Coronary artery (tissue), 2 donors: ENCODE measurements at regions not wholly inside any gene's neighbourhood (a gene's known extent, or its start where the extent isn't known, plus 50 kb on each side); places are given as distances from the start of the nearest gene placed in this dataset.

Experiments
- DNase-seq: peaks from one replicate; pipeline ENCODE4 v3.0.0-alpha.2; 2017; ENCODE audit warnings: low spot score
- H3K27ac ChIP-seq, 2 donors: fragments of 200-600 bp; sonication (generic); one replicate each; pipeline ENCODE4 v1.5.1; 2016 to 2019
- H3K4me3 ChIP-seq: fragments of 200-600 bp; sonication (generic); 2 replicates; pipeline ENCODE4 v1.5.1; 2016; ENCODE audit warnings: mild to moderate bottlenecking, moderate library complexity
- TF ChIP-seq, protein P1 (sequence below): fragments of 200-600 bp; sonication (generic); IDR thresholded peaks from one replicate; pipeline ENCODE4 v1.5.1; 2019; ENCODE audit warnings: antibody characterized with exemption

DNA sequence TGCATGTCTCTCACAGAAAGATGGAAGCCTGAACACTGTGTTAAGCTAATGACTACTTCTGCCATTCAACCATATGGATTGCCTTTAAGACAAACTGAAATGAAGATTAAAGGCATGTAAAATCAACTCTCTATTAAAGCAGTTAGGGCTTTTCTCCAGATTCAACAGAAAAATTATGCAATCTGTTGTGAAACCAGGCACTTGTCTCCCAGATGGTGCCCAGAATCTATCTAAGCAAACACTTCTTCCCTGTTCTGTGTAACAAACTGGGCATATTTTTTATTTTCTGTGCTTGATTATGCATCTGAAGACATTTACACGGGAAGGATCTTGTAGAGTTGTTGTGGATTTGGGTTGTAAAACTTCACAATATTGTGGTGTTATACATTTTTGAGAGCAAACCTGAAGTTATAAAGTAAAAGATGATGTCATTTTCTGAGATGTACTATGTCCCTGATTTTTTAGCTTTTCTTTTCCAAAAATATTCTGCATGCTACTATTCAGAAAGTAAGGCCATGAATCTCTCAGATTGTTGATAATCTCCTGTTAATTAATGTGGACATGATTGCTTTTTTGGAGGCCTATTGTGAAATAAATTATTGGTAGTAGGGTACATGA lies 1550.3 kb downstream of the CDH8 start:
- Histone ChIP-seq H3K4me3 (no peak overlapping the region), H3K27ac (no peak overlapping the region)
- DNase-seq: no peak
- TF ChIP-seq, protein P1, sequence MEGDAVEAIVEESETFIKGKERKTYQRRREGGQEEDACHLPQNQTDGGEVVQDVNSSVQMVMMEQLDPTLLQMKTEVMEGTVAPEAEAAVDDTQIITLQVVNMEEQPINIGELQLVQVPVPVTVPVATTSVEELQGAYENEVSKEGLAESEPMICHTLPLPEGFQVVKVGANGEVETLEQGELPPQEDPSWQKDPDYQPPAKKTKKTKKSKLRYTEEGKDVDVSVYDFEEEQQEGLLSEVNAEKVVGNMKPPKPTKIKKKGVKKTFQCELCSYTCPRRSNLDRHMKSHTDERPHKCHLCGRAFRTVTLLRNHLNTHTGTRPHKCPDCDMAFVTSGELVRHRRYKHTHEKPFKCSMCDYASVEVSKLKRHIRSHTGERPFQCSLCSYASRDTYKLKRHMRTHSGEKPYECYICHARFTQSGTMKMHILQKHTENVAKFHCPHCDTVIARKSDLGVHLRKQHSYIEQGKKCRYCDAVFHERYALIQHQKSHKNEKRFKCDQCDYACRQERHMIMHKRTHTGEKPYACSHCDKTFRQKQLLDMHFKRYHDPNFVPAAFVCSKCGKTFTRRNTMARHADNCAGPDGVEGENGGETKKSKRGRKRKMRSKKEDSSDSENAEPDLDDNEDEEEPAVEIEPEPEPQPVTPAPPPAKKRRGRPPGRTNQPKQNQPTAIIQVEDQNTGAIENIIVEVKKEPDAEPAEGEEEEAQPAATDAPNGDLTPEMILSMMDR: no peak

DNA sequence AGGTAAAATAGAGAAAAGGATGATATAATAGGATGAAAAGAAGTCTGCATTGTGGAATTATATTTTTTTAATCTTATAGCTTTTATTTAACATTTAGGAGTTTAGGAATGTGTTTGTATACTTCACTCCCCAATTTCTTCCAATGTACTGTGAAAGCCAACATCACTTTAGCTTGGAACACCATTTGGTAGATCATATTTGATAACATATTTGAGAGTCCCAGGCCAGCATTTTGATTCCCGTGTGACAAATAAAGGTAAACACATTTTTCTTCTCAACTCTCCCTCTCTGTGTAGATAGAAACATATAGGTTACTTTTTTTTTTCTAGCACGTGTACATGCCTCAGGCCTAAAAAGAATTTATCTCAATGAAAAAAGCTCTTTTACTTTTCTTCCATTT lies 1551.3 kb downstream of the CDH8 start:
- Histone ChIP-seq H3K27ac (no peak overlapping the region), H3K4me3 (no peak overlapping the region)
- TF ChIP-seq, protein P1: no peak
- no peak for DNase-seq

DNA sequence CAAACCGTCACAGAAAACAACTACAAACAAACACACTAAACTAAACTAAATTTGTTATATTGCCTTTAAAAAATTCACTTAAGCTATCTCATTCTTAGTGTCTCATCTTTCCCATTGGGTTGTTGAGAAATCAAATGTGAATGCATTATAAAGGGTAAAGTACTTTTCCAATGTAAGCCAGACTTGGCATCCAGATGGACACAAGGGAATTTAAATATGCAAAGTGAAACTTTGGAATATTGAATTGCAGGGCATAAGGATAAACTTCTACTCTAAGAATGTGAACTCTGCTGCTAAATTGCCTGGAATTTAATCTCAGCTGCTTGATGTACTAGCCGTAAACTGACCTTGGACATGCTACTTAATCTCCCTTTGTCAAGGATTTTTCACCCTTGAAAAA lies 1554.6 kb downstream of the CDH8 start:
- no peak overlapping the region for H3K27ac ChIP-seq
- H3K4me3 ChIP-seq: no peak overlapping the region
- no peak for DNase-seq
- TF ChIP-seq, protein P1: no peak

DNA sequence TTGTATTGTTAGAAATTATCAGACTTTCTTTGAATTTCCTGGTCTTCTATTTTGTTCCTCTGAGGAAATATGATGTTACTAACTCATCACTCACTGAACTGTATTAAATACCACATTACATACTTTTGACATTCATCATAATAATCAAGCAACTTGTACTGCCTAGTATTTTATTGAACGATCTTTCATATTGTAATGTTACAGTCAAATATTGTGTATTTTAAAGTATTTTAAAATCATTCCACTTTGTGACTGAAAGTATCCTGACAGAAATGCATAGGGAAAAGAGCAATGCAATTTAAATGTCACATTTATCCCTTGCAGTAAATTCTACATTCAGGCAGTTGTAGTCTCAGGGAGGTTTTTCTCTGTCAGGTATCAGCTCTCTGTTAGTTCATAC lies 1557.4 kb downstream of the CDH8 start:
- no peak overlapping the region for H3K4me3 ChIP-seq
- no peak for DNase-seq
- TF ChIP-seq, protein P1: no peak
- H3K27ac ChIP-seq: no peak overlapping the region

DNA sequence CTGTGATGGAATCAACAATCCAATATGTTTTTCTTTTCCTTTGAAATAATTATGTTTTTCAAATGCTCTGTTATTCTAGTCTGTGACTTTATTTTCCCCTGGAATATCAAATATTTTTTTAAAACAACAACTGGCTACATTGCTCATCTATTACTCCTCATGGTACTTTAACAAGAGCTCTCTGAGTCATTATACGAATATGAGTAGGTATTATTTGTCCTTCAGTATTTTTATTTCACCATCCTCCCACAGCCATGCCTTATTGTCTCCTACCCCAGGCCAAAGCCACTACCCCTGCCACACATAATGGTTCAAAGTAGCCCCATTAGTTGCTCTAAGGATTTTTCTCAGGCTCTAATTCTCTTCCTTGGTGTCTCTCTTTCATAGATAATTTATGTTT lies 1572.3 kb downstream of the CDH8 start:
- Histone ChIP-seq H3K4me3 (no peak overlapping the region), H3K27ac (no peak overlapping the region)
- DNase-seq: no peak
- TF ChIP-seq, protein P1: no peak

DNA sequence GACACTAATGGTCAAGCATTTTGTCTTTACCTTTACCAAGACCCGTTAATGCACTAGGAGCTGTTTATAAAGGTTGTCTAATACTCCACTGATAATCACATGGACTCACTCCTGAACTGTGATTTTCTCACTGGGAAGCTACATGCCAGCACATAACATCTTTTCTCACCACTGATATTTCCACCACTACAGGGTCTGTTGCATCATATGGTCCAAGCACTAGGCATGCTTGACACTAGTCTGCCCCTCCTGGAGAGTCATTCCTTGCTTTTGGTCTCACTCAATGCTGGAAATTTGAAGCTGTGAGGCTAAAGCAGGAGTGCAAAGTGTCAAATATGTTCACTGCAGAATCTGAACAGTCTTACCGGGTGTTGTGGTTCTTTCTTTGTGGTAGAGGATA lies 1576.8 kb downstream of the CDH8 start:
- DNase-seq: no peak
- no peak overlapping the region for H3K27ac ChIP-seq
- TF ChIP-seq, protein P1: no peak
- H3K4me3 ChIP-seq: no peak overlapping the region

DNA sequence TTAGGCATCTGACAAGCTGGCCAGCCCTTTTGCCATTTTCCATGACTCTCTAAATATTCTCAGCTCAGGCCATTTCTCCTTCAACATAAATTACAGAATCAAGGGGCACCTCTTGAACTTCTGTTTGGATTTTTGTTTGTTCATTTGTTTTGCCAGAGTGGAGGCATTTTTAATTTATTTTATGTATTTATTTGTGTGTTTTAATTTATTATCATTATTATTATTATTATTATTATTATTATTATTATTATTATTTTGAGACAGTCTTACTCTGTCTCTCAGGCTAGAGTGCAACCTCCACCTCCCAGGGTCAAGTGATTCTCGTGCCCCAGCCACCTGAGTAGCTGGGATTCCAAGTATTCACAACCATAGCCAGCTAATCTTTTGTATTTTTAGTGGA lies 1578.0 kb downstream of the CDH8 start:
- no peak for DNase-seq
- TF ChIP-seq, protein P1: no peak
- H3K27ac ChIP-seq: no peak overlapping the region

More for the DNA sequence above, 1578.0 kb downstream of the CDH8 start:
- no peak overlapping the region for H3K4me3 ChIP-seq
